ENCODE measurements at regions not wholly inside any gene's neighbourhood (a gene's known extent, or its start where the extent isn't known, plus 50 kb on each side); places are given as distances from the start of the nearest gene placed in this dataset.

DNA sequence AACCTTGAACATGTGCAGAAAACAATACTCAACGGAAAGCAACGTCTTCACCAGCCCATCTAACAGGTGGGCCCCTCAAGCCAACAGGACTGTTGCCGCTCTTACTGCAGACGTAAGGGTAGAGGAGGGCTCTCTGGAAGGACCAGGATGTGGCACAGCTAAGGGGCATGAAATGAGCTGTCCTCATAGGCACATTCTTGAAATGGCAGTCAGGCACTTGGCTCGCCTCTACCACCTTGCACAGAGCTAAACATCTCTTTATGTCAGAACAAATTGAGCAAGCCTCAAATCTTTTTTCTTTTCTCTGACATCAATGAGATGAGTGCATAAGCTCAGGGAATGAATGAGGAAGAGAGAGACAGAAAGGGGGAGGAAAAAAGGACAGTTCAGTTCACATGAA is 86.4 kb upstream of the ESRRG start:
- no peak for DNase-seq
- no peak for TF ChIP-seq POLR2A (IDR thresholded peaks at IDR 0.05; ENCODE audit: low read length)
- no peak for TF ChIP-seq GATA1 (IDR thresholded peaks at IDR 0.05; ENCODE audit: low read depth, low read length)

DNA sequence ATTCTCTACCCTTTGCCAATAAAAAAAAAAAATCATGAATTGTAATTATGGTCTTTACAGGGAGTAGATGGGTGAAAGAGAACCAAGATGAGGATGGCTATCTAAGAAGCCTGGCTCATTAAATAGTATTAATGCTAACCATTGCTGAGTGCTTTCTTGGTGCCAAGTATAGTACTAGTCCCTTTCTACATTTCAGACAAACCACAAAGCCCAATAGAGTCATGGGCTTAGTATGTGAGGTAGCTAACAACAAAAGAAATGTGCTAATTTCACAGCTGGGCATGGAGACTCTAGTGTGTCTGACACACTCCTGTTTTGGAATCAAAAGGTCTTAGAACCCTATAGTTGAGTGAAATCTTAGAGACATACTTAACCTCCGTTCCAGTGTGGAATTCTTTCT is 84.5 kb upstream of the ESRRG start:
- no peak for DNase-seq
- TF ChIP-seq POLR2A (IDR thresholded peaks at IDR 0.05; ENCODE audit: low read length) (no peak), GATA1 (IDR thresholded peaks at IDR 0.05; ENCODE audit: low read depth, low read length) (no peak)

DNA sequence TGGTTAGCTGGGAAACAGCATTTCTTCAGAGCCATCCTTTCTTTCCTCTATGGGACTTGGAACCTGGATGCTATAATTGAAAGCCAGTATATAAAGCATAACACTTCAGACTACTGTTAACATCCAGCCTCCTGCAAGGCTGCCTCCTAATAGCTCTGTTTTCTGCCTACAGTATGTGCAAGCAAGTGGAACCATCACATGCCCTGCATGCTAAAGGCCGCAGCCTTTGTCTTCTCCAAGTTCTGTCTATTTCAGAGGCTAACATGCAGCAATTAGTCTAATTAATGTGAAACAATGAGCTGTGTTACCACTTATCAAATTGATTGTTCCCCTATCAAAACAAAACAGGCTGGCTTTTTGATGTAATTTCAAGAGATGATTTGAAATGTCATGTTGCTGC is 82.7 kb upstream of the ESRRG start:
- TF ChIP-seq GATA1 (IDR thresholded peaks at IDR 0.05; ENCODE audit: low read depth, low read length) (no peak), POLR2A (IDR thresholded peaks at IDR 0.05; ENCODE audit: low read length) (no peak)
- DNase-seq, result no peak

DNA sequence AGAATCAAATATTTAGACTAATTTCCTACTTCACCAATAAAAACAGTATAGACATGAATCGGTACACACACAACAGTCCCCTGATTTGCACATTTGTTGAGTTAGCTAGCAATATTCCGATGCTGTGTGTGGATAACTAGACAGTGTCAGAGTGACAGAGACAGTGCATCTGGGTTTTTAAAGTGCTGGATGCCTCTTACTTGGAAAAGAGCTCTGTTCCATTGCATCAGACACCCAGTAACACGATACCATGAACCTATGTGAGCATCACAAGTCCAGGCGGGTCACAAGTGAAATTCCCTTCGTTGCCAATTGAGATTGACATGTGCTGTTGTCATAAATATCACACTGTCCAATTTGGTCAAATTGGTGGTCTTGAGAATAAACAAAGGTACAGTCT is 82.0 kb upstream of the ESRRG start:
- DNase-seq, result no peak
- TF ChIP-seq POLR2A (IDR thresholded peaks at IDR 0.05; ENCODE audit: low read length), result no peak
- TF ChIP-seq GATA1 (IDR thresholded peaks at IDR 0.05; ENCODE audit: low read depth, low read length), result no peak

DNA sequence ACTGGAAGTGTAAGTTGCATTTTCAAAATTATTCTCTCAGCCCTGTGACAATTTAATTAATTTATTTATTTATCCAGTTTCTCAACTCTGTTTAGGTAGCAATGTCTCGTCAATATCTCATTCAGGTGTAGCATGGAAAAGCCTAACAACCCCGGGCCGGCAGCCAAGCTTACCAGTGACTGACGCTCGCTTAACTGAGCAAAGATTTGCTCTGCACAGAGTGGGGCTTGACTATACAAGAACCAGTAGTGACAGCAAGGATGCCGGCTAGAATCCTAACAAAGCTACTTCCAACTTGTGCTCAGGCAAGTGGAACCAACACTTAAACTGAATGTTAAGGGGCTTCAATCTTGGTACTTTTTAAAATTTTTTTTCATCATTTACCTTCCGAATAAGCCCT is 80.9 kb upstream of the ESRRG start:
- TF ChIP-seq GATA1 (IDR thresholded peaks at IDR 0.05; ENCODE audit: low read depth, low read length), result no peak
- no peak for TF ChIP-seq POLR2A (IDR thresholded peaks at IDR 0.05; ENCODE audit: low read length)
- DNase-seq, result no peak

DNA sequence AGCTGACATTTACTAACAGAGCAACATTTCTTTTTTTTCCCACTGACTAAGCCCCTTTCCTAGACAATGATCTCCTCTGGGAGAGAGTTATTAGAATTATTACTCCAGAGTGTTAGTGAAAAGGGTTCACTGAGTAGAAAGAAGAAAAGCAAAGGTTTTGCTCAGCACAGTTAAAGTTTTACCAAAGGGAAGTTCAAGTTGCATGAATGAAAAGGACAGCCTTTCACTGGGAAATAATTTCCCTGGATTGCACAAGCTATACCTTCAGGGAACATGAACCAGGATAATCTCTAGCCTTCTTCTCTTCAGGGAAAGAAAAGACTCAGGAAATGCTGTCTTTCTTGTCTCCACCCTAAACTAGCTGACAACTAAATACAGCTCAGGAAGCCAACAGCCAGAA is 71.4 kb upstream of the ESRRG start:
- DNase-seq, result no peak
- TF ChIP-seq GATA1 (IDR thresholded peaks at IDR 0.05; ENCODE audit: low read depth, low read length) (no peak), POLR2A (IDR thresholded peaks at IDR 0.05; ENCODE audit: low read length) (no peak)

DNA sequence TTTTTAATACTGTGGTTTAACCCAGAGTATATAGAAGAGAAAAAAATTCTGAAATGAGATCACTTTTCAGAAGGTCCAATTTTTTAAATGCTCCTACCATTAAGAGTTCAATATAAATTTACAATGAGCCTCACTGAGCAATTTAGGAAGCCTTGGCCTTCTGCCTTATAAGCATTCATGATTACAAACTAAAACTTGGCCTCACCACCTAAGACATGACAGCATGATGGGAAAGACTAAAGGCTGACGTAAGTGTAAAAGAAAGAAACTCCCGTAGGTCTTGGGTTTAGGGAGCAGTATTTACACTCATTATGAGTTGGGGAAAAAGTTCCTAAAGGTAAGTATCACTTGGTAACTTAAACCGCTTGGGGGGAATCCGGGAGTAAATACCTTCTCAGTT is 70.7 kb upstream of the ESRRG start:
- TF ChIP-seq POLR2A (IDR thresholded peaks at IDR 0.05; ENCODE audit: low read length) (no peak), GATA1 (IDR thresholded peaks at IDR 0.05; ENCODE audit: low read depth, low read length) (no peak)
- DNase-seq, result no peak

DNA sequence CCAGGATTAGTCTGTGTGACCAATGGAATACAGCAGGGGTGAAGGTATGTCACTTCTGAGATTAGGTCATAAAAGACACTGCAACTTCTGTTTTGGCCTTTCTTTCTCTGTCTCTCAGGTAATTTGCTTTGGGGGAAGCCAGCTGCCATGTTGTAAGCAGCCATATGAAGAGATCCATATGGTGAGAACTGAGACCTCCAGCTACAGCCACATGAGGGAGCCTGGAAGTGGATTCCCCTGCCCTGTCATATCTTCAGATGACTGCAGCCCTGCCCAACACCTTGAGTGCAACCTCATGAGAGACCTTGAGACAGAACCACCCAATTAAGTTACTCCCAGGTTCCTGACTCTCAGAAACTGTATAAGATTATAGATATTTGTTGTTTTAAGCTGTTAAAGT is 70.1 kb upstream of the ESRRG start:
- no peak for DNase-seq
- no peak for TF ChIP-seq POLR2A (IDR thresholded peaks at IDR 0.05; ENCODE audit: low read length)
- no peak for TF ChIP-seq GATA1 (IDR thresholded peaks at IDR 0.05; ENCODE audit: low read depth, low read length)

DNA sequence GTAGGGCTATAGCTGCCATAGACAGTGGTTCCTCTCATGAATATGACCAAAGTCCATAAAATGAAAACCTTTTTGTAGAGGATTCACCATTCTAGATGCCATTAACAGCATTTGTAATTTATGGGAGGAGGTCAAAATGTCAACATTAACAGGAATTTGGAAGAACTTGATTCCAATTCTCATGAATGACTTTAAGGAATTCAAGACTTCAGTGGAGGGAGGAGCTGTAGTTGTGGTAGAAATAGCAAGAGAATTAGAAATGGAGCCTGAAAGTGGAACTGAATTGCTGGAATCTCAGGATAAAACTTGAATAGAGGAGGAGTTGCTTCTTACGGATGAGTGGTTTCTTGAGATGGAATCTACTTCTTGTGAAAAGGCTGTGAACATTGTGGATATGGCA is 65.4 kb upstream of the ESRRG start:
- DNase-seq, result no peak
- TF ChIP-seq POLR2A (IDR thresholded peaks at IDR 0.05; ENCODE audit: low read length), result no peak
- no peak for TF ChIP-seq GATA1 (IDR thresholded peaks at IDR 0.05; ENCODE audit: low read depth, low read length)

DNA sequence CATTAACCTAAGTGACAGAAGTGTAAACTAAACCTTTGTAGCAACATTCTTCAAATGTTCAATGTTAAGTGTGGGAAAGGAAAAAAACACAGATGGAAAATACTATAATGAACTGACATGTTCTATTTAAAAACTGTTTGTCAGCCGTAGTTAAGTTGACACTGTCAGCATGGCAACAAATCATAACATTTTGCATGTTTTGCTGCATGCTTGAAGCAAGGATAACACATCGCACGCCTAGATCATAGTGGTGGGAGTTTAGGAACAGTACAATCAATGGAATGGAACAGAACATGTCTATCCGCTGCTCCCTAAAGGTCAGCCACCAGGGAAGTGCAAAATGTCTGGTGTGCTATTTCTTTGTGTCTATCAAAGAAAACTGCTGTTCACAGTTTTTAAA is 62.5 kb upstream of the ESRRG start:
- no peak for DNase-seq
- TF ChIP-seq GATA1 (IDR thresholded peaks at IDR 0.05; ENCODE audit: low read depth, low read length) (no peak), POLR2A (IDR thresholded peaks at IDR 0.05; ENCODE audit: low read length) (no peak)

DNA sequence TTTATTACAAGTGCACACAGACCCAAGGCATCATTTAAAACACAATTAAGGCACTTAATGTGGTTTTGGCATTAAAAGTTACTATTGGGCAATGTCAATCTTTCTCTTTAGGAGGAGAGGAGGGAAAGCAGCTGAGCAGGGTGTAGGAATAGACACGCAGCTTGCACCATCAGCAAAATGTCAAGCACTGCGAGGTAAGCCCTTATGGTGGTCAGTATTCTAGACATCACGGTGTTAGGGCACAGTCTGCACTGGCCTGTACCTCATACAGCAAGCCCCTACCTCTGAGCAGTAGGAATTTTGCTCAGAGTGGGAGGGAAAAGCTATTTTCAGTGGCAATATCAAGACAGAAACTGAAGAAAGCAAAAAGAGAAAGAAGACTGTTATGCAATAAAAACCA is 62.0 kb upstream of the ESRRG start:
- TF ChIP-seq POLR2A (IDR thresholded peaks at IDR 0.05; ENCODE audit: low read length) (no peak), GATA1 (IDR thresholded peaks at IDR 0.05; ENCODE audit: low read depth, low read length) (no peak)
- DNase-seq, result no peak

DNA sequence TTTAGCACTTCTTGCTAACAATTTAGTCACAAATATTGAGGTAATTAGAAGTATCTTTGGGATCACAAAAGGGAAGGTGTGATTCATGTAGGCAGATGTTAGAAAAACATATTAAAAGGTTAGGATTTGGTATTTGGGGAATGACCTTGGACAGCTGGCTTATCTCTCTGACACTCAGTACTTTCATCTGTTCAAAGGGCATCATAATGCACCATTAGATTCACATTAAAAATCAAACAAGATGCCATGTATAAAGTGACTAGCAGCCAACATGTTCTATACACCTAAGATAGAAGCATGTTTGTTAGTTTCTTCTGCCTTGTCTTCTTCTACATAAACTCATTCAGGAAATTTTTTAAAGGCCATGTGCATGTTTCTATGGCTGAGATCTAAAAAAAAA is 56.5 kb upstream of the ESRRG start:
- no peak for DNase-seq
- TF ChIP-seq POLR2A (IDR thresholded peaks at IDR 0.05; ENCODE audit: low read length) (no peak), GATA1 (IDR thresholded peaks at IDR 0.05; ENCODE audit: low read depth, low read length) (no peak)

DNA sequence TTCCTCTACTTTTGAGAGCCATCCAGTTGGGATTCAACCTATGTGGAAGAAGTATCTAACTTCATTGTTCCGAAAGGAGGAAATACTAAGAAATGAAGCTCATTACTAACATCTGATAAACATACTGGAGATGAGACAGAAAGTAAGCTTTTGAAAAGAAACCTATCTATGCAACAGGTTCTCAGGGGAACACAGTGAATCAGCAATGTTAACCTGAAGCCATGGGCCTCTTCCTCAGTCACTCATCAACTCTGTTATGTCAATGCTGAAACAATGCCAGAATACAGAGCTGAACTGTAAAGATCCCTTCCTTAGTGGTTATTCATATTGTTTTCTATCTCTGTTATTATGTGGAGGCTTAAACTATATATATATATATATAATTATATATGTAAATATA is 55.5 kb upstream of the ESRRG start:
- peak; percentile 19 to 37 for DNase-seq
- TF ChIP-seq POLR2A (IDR thresholded peaks at IDR 0.05; ENCODE audit: low read length), result no peak
- TF ChIP-seq GATA1 (IDR thresholded peaks at IDR 0.05; ENCODE audit: low read depth, low read length), result no peak

DNA sequence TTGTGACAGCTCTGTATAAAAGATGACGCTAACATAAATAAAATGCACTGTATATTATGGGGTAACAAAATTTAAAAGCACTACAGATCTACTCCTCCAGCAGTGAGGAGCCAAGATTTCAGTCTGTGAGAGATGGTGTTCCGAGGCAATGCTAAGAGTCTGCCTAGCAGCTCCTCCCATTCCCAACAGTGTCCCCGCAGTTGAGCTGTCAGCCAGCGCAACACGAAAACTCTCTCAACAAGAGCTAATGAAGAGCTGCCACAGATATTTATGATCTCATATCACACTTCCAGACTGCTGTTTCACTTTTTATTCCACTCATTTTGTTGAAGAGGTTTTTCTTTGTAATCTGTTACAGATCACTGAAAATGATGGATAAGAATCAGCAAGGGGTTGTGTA is 53.9 kb upstream of the ESRRG start:
- no peak for TF ChIP-seq POLR2A (IDR thresholded peaks at IDR 0.05; ENCODE audit: low read length)
- TF ChIP-seq GATA1 (IDR thresholded peaks at IDR 0.05; ENCODE audit: low read depth, low read length), result no peak
- DNase-seq, result no peak
